GM23338 (cell line): ENCODE measurements at regions not wholly inside any gene's neighbourhood (a gene's known extent, or its start where the extent isn't known, plus 50 kb on each side); places are given as distances from the start of the nearest gene placed in this dataset.

ENCODE experiments used
- ATAC-seq: fragments of 200-7000 bp; cut with Tn5 transposase; 3 replicates; pipeline ENCODE4 v1.9.1; 2020
- DNase-seq: peaks from one replicate; pipeline ENCODE4 v3.0.0-alpha.2; 2015; ENCODE audit warnings: low spot score
- H2AFZ ChIP-seq: fragments of 200-600 bp; sonication (generic); 2 replicates; pipeline ENCODE4 v1.8.0; 2016; ENCODE audit warnings: antibody characterized with exemption, mild to moderate bottlenecking, moderate library complexity
- H3F3A ChIP-seq: fragments of 200-600 bp; sonication (generic); replicated peaks from 2 replicates; pipeline ENCODE4 v1.8.0; 2017; ENCODE audit warnings: antibody characterized with exemption, mixed run types, low read depth
- H3K27ac ChIP-seq: fragments of 200-600 bp; sonication (generic); 2 replicates; pipeline ENCODE4 v1.6.1; 2016; ENCODE audit warnings: low read depth
- H3K27me3 ChIP-seq: fragments of 200-600 bp; sonication (generic); 2 replicates; pipeline ENCODE4 v1.8.0; 2016; ENCODE audit warnings: mild to moderate bottlenecking, mixed run types, moderate library complexity; ENCODE audit not compliant: insufficient read depth
- H3K36me3 ChIP-seq: fragments of 200-600 bp; sonication (generic); 2 replicates; pipeline ENCODE4 v1.8.0; 2016; ENCODE audit warnings: mild to moderate bottlenecking; ENCODE audit not compliant: insufficient read depth
- H3K4me1 ChIP-seq: fragments of 200-600 bp; sonication (generic); 2 replicates; pipeline ENCODE4 v1.8.0; 2016; ENCODE audit warnings: mild to moderate bottlenecking, moderate library complexity; ENCODE audit not compliant: insufficient read depth
- H3K4me2 ChIP-seq: fragments of 200-600 bp; sonication (generic); 2 replicates; pipeline ENCODE4 v1.7.1; 2017; ENCODE audit warnings: mixed run types
- H3K4me3 ChIP-seq: fragments of 200-600 bp; sonication (generic); 2 replicates; pipeline ENCODE4 v1.6.1; 2016; ENCODE audit warnings: mixed run types
- H3K79me2 ChIP-seq: fragments of 200-600 bp; sonication (generic); replicated peaks from 2 replicates; pipeline ENCODE4 v1.8.0; 2017; ENCODE audit warnings: mild to moderate bottlenecking; ENCODE audit not compliant: insufficient read depth
- H3K9me2 ChIP-seq: fragments of 200-600 bp; sonication (generic); 2 replicates; pipeline ENCODE4 v1.8.0; 2017; ENCODE audit not compliant: insufficient read depth
- H4K20me1 ChIP-seq: fragments of 200-600 bp; sonication (generic); replicated peaks from 2 replicates; pipeline ENCODE4 v1.8.0; 2017; ENCODE audit warnings: mild to moderate bottlenecking; ENCODE audit not compliant: insufficient read depth
- H3K27ac Mint-ChIP-seq: 2 replicates; pipeline ENCODE4 v1.8.0; 2020; ENCODE audit warnings: inconsistent platforms, mild to moderate bottlenecking, moderate library complexity, mixed read lengths
- H3K27me3 Mint-ChIP-seq: 3 replicates; pipeline ENCODE4 v1.8.0; 2022; ENCODE audit warnings: low read depth, mild to moderate bottlenecking, moderate library complexity, mixed read lengths, inconsistent platforms; ENCODE audit not compliant: insufficient read depth, poor library complexity
- H3K36me3 Mint-ChIP-seq: 3 replicates; pipeline ENCODE4 v1.8.0; 2021; ENCODE audit warnings: low read depth, mild to moderate bottlenecking, inconsistent platforms, moderate library complexity, mixed read lengths
- H3K4me1 Mint-ChIP-seq: 3 replicates; pipeline ENCODE4 v1.8.0; 2020; ENCODE audit warnings: mild to moderate bottlenecking, inconsistent platforms, mixed read lengths
- H3K4me3 Mint-ChIP-seq: 3 replicates; pipeline ENCODE4 v1.8.0; 2021; ENCODE audit warnings: moderate library complexity, mild to moderate bottlenecking, inconsistent platforms, mixed read lengths
- H3K9me3 Mint-ChIP-seq: 3 replicates; pipeline ENCODE4 v1.8.0; 2020; ENCODE audit warnings: moderate library complexity, mild to moderate bottlenecking, inconsistent platforms, mixed read lengths
- CREB1 ChIP-seq: fragments of 250-450 bp; sonication (Bioruptor Pico); IDR thresholded peaks from 2 replicates; pipeline ENCODE4 v1.5.0; 2020; ENCODE audit warnings: low read depth, mild to moderate bottlenecking, moderate library complexity
- CTCF ChIP-seq, 2 experiments: fragments of 200-600 bp in 1 of 2; sonication (generic) in 1 of 2; conservative IDR thresholded peaks; 2 replicates each; pipeline versions ENCODE4 v1.5.1 to v1.6.1; 2016 to 2017; ENCODE audit warnings: antibody characterized with exemption in 2 of 2, low read depth in 2 of 2, mild to moderate bottlenecking in 2 of 2, moderate library complexity in 1 of 2
- EZH2 ChIP-seq: fragments of 200-600 bp; sonication (generic); IDR thresholded peaks from one replicate; pipeline ENCODE4 v1.8.0; 2017; ENCODE audit warnings: antibody characterized with exemption, mild to moderate bottlenecking, low read depth; ENCODE audit not compliant: unreplicated experiment
- ZNF462 ChIP-seq: fragments of 250-450 bp; sonication (Bioruptor Pico); IDR thresholded peaks from 2 replicates; pipeline ENCODE4 v1.5.0; 2020; ENCODE audit warnings: mild to moderate bottlenecking, moderate library complexity

GRCh38 chr7:25391961-25392587, 163.8 kb upstream of the NPVF start (continued):
- TF ChIP-seq ZNF462 = no peak

- no peaks in the 10 kb centered on the region; the same call in 2 of the 3 replicates for H3K4me1 Mint-ChIP-seq
- H3K27me3 Mint-ChIP-seq = no peaks in the 10 kb centered on the region
- Histone ChIP-seq H3K4me1 (no peaks in the 10 kb centered on the region), H3K27me3 (no peaks in the 10 kb centered on the region), H3F3A (no peaks in the 10 kb centered on the region), H3K4me3 (no peak overlapping the region), H2AFZ (peak overlapping the region; percentile 83; the same call in 1 of the 2 replicates), H3K79me2 (no peaks in the 10 kb centered on the region), H3K27ac (no peak overlapping the region), H3K4me2 (no peak overlapping the region), H3K9me2 (no peaks in the 10 kb centered on the region), H3K36me3 (no peaks in the 10 kb centered on the region), H4K20me1 (no peaks in the 10 kb centered on the region)
- no peak overlapping the region for H3K4me3 Mint-ChIP-seq
- DNase-seq = peak; percentile 55
- H3K27ac Mint-ChIP-seq = no peak overlapping the region
- H3K36me3 Mint-ChIP-seq = no peaks in the 10 kb centered on the region
- peak; percentile 90 for ATAC-seq
- TF ChIP-seq ZNF462 (no peak), CTCF (conservative IDR thresholded peaks at IDR 0.05; ENCODE audit: low read depth in 2 of 2) (peak in 1 of 2 experiments; percentile 22; a peak in 1 of 4 replicates), CREB1 (no peak), EZH2 (no peak)
- no peaks in the 10 kb centered on the region for H3K9me3 Mint-ChIP-seq
Observed at GRCh38 chr7:25392588-25393338, 164.5 kb upstream of the NPVF start.
